AG10803 (cell line): ENCODE measurements at regions not wholly inside any gene's neighbourhood (a gene's known extent, or its start where the extent isn't known, plus 50 kb on each side); places are given as distances from the start of the nearest gene placed in this dataset.

Source experiments
- DNase-seq: peaks from one replicate; pipeline ENCODE4 v3.0.0; 2010; ENCODE audit warnings: low read depth
- H3K4me3 ChIP-seq: 2 replicates; pipeline ENCODE4 v1.5.1; 2011; ENCODE audit warnings: mild to moderate bottlenecking, low read length, control low read depth
- CTCF ChIP-seq: conservative IDR thresholded peaks from 2 replicates; pipeline ENCODE4 v1.5.1; 2011; ENCODE audit warnings: mild to moderate bottlenecking, low read length, control low read depth, inconsistent platforms

- peak; percentile 2 for DNase-seq
- TF ChIP-seq CTCF, result no peak
- no peak overlapping the region for H3K4me3 ChIP-seq
These were observed 186.5 kb upstream of the LHX5 start for GRCh38 chr12:113658006-113658655.

GRCh38 chr12:113655919-113656318 lies 184.2 kb upstream of the LHX5 start:
- no peak for DNase-seq
- no peak overlapping the region for H3K4me3 ChIP-seq
- TF ChIP-seq CTCF, result no peak

- no peak overlapping the region for H3K4me3 ChIP-seq
- TF ChIP-seq CTCF, result no peak
- no peak for DNase-seq
These were observed 183.8 kb upstream of the LHX5 start for GRCh38 chr12:113655479-113655878.

GRCh38 chr12:113651662-113652061 lies 180.0 kb upstream of the LHX5 start:
- no peak overlapping the region for H3K4me3 ChIP-seq
- no peak for DNase-seq
- no peak for TF ChIP-seq CTCF

- DNase-seq, result no peak
- no peak for TF ChIP-seq CTCF
- H3K4me3 ChIP-seq, result no peak overlapping the region
These were observed 178.8 kb upstream of the LHX5 start for GRCh38 chr12:113650476-113650875.

GRCh38 chr12:113649256-113649830 lies 177.7 kb upstream of the LHX5 start:
- no peak overlapping the region for H3K4me3 ChIP-seq
- DNase-seq, result no peak
- TF ChIP-seq CTCF, result no peak

GRCh38 chr12:113647048-113647447 lies 175.4 kb upstream of the LHX5 start:
- DNase-seq, result no peak
- no peak overlapping the region for H3K4me3 ChIP-seq
- no peak for TF ChIP-seq CTCF
